GM19455 (cell line): ENCODE measurements at regions not wholly inside any gene's neighbourhood (a gene's known extent, or its start where the extent isn't known, plus 50 kb on each side); places are given as distances from the start of the nearest gene placed in this dataset.

ENCODE experiments used
- ATAC-seq: cut with Tn5 transposase; IDR thresholded peaks from one replicate; pipeline ENCODE4 v1.9.1; 2021; ENCODE audit not compliant: unreplicated experiment

DNA sequence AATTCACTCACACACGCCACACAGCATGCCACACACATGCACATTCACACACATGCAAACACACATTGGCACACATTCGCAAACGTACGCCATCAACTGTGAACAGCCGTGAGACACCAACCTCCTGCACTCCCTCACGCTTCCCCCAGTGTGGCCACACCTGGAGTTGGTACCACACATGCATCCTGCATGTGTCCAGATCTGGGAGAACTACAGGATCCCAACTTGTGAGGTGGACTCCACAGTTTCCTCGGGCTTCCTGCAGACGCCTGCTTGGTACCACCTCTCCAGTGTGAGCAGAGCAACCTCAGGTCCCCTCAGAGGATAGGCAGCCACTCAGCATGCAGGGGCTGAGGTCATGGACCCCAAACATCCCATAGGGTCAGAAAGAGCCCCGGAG lies 239.0 kb downstream of the EIPR1 start:
- ATAC-seq: no peak

GRCh38 chr2:3137651-3138300 lies 239.8 kb downstream of the EIPR1 start:
- ATAC-seq: no peak

DNA sequence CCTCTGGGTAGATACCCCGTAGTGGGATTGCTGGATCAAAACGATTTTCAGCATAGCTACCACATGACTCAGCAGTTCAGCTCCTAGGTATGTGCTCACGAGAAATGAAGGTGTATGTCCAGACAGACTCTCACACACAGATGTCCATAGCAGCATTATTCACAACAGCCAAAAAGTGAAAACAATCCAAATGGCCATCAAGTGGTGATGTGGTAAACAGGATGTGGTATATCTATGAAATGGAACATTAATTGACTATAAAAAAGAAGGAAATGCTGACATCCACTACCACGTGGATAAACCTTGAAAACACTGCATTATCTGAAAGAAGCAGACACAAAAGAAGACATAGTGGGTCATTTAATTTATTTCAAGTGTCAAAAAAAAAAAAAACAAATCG lies 241.9 kb downstream of the EIPR1 start:
- ATAC-seq: no peak

GRCh38 chr2:3134026-3134571 lies 243.5 kb downstream of the EIPR1 start:
- no peak for ATAC-seq

DNA sequence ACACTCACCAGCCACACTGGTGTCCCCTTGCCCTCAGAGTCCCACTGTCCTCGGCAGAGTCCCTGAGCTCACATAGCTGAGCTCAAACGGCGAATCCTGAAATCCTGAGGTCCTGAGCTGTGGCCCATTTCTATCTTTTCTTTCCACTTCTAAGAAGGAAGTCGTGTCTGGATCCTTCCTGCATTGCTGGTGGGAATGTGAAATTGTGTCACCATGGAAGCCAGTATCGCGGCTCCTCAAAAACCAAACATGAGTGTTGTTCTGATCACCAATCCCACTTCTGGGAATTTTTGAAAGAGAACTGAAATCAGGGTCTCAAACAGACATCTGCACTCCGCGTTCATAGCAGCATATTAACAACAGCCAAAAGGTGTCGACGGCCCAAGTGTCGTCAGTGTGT lies 244.7 kb downstream of the EIPR1 start:
- ATAC-seq: no peak

- ATAC-seq: no peak
These were observed 245.2 kb downstream of the EIPR1 start for GRCh38 chr2:3132466-3132865.

GRCh38 chr2:3131636-3132326 lies 245.8 kb downstream of the EIPR1 start:
- ATAC-seq: no peak

GRCh38 chr2:3130889-3131635 lies 246.6 kb downstream of the EIPR1 start:
- no peak for ATAC-seq

DNA sequence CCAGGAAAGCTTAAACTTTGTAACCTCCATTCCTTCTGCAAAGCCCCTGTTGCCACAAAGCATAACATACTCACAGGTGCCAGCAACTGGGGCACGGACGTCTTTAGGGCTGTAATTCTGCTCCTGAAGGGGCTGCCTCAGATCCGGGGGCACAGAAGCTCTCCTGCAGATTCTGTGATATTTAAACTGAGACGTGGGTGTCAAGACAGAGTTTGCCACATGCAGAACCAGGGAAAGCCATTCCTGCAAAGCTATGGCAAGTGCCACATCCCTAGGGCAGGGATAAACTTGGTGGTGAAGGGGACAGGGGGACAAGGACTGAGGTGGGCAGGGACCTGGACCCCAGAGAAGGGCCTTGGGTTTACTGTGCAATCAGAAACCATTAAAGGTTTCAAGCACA lies 247.2 kb downstream of the EIPR1 start:
- ATAC-seq: no peak

DNA sequence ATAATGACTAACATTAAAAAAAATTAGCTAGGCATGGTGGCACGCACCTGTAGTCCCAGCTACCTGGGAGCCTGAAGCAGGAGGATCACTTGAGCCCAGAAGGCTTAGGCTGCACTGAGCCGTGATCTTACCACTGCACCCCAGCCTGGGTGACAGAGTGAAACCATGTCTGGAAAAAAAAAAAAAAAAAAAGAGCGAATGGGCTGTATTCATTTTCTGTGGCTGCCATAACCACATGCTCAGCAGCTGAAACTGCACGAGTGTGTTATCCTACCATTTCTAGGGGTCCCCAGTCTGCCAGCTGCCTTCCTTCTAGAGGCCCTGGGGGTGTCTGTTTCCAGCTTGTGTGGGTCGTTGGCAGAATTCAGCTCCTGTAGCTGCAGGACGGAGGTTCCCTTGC lies 247.8 kb downstream of the EIPR1 start:
- no peak for ATAC-seq

DNA sequence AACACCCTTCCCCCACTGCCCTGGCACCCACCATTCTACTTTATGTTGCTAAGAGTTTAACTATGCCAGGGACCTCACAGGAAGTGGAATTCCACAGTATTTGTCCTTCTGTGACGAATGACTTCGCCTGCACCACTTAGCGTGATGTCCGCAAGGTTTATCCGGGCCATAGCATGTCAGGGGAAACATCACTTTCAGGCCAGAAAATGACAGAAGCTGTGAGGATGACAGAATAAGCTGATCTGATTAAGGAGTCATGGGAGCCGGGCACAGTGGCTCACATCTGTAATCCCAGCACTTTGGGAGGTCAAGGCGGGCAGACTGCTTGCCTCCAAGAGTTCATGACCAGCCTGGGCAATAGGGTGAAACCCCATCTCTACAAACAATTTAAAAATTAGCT lies 248.8 kb downstream of the EIPR1 start:
- no peak for ATAC-seq

GRCh38 chr2:3127710-3128109 lies 249.9 kb downstream of the EIPR1 start:
- no peak for ATAC-seq

DNA sequence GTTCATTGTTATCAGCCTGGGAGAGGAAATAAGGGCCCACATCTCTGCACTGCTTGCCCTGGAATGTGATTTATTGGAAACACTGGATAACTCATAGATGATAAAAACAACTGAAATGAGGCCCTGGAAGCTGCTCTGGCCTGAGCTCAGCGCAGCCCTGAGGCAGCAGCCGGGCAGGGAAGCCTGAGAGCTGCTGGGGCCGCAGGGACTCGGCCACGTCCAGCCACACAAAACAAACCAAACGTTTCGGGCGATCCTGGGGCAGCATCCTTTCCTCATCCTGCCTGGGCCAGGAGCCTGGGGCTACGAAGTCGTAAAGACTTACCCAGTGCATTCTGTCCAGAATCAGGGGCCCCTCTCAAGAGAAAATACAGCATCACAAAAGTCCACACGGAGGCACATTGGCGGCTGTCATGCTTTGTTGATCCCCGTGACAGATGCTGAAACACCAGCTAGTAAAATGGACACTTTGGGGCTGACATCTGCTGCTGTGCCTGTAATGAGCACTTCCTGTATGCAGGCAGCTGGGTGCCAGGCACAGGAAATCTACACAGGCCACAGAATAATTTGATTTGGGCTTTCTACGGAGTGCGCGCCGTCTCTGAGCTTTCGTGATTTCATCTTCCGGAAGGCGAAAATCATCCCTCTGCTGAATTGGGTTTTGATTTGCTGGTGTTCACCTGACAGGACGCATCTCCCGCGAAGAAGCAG lies 250.6 kb downstream of the EIPR1 start:
- peak; percentile 56 for ATAC-seq

DNA sequence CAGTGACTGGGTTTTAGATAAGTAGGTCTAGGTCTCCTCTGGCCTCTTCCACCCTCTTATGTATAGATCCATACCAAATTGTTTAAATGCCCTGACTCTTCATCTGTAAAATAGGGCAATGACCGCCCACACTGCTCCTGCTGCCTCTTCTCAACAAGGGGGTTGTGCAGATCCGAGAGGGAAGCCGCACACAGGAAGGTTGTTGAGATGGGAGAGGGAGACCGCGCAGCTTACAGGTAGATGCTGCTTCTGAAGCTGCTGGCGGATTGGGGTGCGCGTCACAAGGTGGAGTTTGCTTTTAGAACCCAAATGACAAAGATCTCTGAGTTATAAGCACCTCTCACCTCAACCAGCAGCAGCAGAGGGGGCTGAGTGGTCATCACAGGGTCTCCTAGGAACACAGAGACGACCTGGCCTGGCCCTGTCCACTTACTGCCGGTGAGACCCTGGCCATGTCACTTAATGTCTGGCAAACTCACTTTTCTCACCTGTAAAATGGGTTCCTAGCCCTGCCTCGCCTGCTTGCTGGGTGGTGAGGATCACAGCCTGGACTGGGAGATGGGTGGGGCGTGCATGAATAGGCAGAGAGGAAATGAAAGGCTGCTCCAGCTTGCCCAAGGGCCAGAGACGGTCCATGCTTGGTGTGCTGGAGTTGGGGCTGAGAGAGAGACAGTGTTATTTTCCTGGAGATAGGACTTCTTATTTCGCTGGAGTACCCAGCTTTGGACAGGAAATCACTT lies 251.3 kb downstream of the EIPR1 start:
- ATAC-seq: peak; percentile 11

- ATAC-seq: no peak
These were observed 251.9 kb downstream of the EIPR1 start for GRCh38 chr2:3125761-3126130.

DNA sequence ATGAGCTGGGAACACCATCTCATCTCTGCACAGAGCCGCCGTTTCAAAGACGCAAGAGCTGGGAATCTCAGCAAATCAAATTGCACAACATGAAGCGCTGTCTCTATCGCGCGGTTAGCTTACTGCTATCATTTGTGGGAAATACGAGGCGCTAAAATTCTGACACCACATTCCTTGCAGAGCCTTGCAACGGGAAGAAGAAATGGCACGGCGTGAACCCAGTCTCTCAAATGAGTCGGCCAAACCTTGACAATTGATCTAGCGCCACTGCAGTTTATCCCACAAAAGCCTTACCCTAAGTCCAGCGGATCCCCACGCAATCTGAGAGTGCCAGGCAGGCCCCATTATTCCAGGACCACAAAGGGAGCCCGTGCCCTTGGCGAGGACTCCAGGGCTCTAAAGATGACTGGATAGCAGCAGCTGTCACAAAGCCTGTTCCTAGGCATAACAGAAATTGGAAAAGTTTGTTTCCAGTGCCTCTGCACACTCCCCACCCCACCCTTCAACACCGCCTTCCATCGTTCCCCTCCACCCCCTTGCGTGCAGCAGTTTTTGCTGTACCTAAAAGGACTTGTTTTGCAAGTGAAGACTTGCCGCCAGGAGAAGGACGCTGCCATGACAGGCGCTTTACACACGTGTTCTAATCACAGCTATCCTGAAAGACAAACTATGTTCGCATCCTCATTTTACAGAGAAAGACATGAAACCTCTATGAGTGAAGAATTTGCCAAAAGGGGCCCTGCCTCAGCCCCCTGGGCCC lies 252.4 kb downstream of the EIPR1 start:
- no peak for ATAC-seq

DNA sequence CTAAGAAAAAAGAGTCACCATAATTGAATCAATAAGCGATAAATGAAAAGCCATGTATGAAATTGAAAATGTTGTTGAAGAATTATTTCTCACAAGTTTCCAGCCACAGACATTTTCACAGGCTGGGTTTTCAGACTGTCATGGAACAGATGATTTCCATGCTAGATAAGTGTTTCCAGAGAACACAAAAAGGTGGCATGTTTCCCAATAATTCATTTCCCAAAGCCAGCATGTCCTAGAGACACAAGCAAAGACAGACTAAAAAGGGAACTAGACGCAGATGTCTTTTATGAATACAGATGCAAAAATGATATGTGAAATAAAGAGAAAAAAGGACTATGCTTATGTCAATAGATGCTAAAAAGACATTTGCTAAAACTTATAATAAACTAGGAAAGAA lies 255.1 kb downstream of the EIPR1 start:
- ATAC-seq: no peak

GRCh38 chr2:3121601-3122000 lies 256.0 kb downstream of the EIPR1 start:
- ATAC-seq: no peak

DNA sequence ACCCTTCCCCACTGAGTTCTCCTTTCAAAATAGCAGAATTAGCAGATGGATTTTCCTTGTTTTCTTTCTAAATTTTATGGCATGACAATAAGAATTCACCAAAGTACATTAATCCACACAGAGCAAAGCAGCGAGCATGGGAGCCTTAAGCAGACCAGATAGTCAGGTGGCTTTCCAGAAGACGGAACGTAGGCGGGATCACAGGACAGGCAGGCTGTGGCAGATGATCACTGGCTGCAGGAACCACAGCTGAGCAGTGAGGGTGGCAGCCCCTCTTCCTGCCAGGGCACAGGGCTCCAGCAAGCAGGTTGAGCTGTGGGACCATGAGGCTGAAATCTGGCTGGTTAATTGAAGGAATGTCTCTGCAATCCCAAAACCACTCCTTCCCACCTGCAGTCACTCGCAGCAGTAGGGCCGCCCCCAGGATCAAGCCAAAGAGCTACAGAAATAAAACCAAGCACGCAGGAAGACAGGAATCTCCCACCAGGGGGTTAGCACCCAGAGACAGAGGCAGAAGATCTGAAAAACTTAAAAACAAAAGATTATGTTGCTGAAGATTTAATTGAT lies 259.9 kb downstream of the EIPR1 start:
- no peak for ATAC-seq

- no peak for ATAC-seq
These were observed 261.2 kb downstream of the EIPR1 start for GRCh38 chr2:3116371-3116770.
